Choroid plexus epithelial cell (primary cell): ENCODE measurements at regions not wholly inside any gene's neighbourhood (a gene's known extent, or its start where the extent isn't known, plus 50 kb on each side); places are given as distances from the start of the nearest gene placed in this dataset.
A peak's percentile ranks its signal among the peaks of the same experiment; 100 is the strongest.

ENCODE experiments used
- DNase-seq: peaks from one replicate; pipeline ENCODE4 v3.0.0-alpha.2; 2010; ENCODE audit warnings: low read depth
- H3K4me3 ChIP-seq: 2 replicates; pipeline ENCODE4 v1.5.1; 2011; ENCODE audit warnings: low read depth, mild to moderate bottlenecking, control low read depth, low read length, moderate library complexity
- CTCF ChIP-seq: conservative IDR thresholded peaks from 2 replicates; pipeline ENCODE4 v1.5.1; 2011; ENCODE audit warnings: low read depth, mild to moderate bottlenecking, control low read depth, inconsistent platforms, low read length, moderate library complexity

DNA sequence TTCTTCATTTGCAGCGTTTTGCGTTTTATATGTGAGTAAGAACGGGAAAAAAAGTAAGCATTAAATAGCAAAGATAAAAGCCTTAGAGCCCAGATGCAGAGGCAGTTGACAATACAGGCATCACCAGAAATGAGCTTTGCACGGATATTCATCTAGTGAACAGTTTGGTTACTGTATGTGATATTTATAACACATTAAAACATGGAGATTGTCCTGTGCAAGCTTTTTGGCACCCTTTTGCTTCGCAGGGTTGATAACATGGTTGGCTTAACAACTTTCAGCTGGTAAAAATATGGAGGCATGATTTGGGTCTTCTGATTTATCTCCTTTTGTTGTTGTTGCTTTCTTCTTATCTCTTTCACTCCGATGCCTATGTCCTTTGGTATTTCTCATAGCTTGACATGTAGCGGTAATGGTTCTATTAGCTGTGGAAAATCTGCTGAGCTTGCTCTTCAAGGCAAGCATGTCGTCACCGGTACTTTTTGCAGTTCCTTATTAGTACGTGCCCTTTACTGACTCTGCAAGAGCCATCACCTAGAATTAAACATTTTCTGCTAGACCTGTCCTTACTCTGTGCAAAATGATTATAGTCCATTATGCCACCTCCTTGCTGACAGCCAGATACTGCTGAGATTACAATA is 102.9 kb downstream of the PCDH7 start:
- H3K4me3 ChIP-seq: no peak overlapping the region
- no peak for DNase-seq
- no peak for TF ChIP-seq CTCF

- no peak for TF ChIP-seq CTCF
- H3K4me3 ChIP-seq: no peak overlapping the region
- peak; percentile 19 for DNase-seq
These were observed 105.0 kb downstream of the PCDH7 start for GRCh38 chr4:30825008-30825770.

DNA sequence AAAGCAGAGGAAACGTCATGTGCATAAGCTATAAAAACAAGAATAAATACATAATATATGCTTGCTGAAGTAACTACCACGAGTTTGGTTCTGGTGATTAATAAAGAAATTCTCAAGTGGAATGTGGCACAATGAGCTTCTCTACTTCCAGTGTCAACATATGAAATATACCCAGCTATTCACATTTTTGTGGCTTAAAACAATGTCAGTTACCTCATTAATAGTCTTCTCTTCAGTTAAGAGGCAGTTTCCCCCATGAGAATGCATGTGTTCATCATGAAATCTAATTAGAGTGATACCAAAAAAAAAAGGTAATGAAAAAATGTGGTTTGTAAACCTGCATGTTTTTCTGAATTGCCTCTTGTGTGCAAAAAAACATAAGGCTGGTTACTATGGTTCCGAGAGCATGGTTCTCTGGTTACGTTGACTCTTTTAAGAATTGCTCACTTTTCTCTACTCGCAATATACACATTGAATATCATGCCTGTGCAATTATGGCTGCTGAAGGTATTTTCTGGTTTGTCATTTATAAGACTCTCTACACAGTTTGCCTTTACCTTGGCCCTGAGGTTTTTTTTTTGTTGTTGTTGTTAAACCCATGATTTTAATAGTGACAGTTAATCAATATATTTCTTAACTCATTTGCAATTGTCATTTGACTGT is 108.2 kb downstream of the PCDH7 start:
- DNase-seq: peak; percentile 30
- TF ChIP-seq CTCF: no peak
- no peak overlapping the region for H3K4me3 ChIP-seq

GRCh38 chr4:30832639-30833038 is 112.5 kb downstream of the PCDH7 start:
- H3K4me3 ChIP-seq: no peak overlapping the region
- TF ChIP-seq CTCF: no peak
- DNase-seq: no peak

DNA sequence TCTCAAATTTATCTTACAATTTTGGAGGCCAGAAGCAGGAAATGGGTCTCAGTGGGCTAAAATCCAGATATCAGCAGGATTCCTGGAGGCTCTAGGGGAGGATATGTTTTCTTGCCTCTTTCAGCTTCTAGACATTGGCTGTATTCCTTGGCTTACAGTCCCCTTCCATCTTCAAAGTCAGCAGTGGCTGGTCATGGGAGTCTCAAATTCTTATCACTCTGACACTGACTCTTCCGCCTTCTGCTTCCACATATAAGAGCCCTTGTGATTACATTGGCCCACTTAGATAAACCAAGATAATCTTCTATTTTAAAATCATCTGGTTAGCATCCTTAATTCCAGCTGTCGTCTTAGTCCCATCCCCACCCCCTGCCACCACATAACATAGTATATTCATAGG is 113.0 kb downstream of the PCDH7 start:
- H3K4me3 ChIP-seq: no peak overlapping the region
- no peak for TF ChIP-seq CTCF
- DNase-seq: no peak

GRCh38 chr4:30835044-30835443 is 114.9 kb downstream of the PCDH7 start:
- H3K4me3 ChIP-seq: no peak overlapping the region

More at GRCh38 chr4:30835044-30835443, 114.9 kb downstream of the PCDH7 start:
- no peak for TF ChIP-seq CTCF
- no peak for DNase-seq
